ENCODE measurements at regions not wholly inside any gene's neighbourhood (a gene's known extent, or its start where the extent isn't known, plus 50 kb on each side); places are given as distances from the start of the nearest gene placed in this dataset.

DNA sequence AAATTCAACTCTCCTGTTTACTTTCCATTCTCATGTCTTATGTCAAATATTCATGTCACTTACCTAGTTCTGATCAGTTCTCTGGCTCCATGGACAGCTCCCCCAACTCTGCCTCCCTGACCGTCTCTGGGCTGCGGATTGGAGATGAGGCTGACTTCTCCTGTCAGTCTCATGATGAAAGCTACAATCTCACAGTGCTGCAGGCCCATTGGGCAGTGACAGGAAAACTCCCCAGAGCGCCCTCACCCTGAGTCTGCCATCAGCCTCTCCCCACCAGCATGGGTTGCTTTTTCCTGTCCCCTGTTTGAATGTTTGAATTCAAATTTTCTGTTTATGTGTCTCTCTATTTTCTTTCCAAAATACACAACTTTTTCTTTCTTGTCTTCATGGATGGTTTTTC is 63.8 kb upstream of the TOP3B start:
- TF ChIP-seq, protein P1, sequence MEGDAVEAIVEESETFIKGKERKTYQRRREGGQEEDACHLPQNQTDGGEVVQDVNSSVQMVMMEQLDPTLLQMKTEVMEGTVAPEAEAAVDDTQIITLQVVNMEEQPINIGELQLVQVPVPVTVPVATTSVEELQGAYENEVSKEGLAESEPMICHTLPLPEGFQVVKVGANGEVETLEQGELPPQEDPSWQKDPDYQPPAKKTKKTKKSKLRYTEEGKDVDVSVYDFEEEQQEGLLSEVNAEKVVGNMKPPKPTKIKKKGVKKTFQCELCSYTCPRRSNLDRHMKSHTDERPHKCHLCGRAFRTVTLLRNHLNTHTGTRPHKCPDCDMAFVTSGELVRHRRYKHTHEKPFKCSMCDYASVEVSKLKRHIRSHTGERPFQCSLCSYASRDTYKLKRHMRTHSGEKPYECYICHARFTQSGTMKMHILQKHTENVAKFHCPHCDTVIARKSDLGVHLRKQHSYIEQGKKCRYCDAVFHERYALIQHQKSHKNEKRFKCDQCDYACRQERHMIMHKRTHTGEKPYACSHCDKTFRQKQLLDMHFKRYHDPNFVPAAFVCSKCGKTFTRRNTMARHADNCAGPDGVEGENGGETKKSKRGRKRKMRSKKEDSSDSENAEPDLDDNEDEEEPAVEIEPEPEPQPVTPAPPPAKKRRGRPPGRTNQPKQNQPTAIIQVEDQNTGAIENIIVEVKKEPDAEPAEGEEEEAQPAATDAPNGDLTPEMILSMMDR (IDR thresholded peaks at IDR 0.05): no peak
- TF ChIP-seq POLR2A (IDR thresholded peaks at IDR 0.05): no peak
- H3K27ac ChIP-seq: no peak overlapping the region
- no peaks in the 10 kb centered on the region for H3K4me1 ChIP-seq

DNA sequence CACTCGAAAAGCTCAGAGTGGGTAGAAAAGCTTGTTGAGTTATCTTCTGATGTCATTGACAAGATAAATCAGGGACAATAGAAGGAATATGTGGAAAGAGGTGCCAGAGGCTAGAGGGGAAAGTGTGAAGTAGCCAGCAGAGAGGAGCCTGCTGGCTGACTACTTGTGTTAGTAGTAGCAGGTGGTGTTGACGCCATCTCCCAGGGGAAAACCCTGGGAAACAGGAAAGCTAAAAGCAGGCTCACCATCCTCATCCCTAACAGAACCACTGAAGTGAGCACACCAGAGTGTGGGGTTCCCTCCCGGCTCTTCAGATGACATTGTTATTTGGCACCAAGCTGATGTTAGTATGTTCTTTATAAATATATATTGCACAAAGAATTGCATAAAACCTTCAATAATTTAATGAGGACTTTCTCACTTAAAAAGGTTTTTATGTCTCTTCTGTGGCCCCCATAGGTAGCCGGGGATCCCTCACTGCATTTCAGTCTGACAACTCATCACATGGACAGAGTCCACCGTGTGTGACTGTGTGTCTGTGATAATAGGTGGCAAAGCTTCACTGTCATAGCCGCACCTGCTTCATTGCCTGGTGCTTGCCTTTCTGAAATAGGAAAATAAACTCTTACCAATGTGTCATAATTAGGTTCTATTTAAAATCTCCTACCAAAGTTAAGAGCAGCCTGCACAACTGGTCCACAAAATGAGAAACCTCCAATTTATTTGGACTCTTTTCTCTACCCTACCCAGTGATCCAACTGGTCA is 63.2 kb upstream of the TOP3B start:
- TF ChIP-seq, protein P1 (IDR thresholded peaks at IDR 0.05): no peak
- TF ChIP-seq POLR2A (IDR thresholded peaks at IDR 0.05): no peak
- no peaks in the 10 kb centered on the region for H3K36me3 ChIP-seq

More for the DNA sequence above, 63.8 kb upstream of the TOP3B start:
- Histone ChIP-seq H3K4me3 (no peak overlapping the region), H3K9me3 (no peaks in the 10 kb centered on the region), H3K36me3 (no peaks in the 10 kb centered on the region), H3K27me3 (no peaks in the 10 kb centered on the region)
- no peak for DNase-seq

DNA sequence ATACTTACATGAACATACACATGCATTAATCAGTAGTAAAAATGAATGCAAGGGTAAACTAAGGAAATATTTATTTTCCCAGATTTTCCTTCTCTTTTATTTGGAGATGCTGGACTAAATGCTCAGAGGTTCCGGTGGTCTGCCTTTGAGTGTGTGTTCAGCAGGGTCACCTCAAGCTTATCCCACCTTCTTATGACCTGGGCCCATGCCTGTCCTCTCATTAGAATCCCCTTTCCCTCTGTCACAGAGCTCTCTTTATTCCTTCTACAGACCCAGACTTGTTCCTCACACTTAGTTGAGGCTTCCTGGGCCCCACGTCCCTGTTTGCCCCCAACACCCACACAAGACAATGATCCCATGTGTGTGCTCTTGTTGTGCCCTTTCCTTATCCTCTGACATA is 61.6 kb upstream of the TOP3B start:
- H3K27ac ChIP-seq: no peak overlapping the region
- no peaks in the 10 kb centered on the region for H3K9me3 ChIP-seq
- H3K27me3 ChIP-seq: no peaks in the 10 kb centered on the region
- TF ChIP-seq, protein P1 (IDR thresholded peaks at IDR 0.05): no peak
- no peak for TF ChIP-seq POLR2A (IDR thresholded peaks at IDR 0.05)
- H3K4me1 ChIP-seq: no peaks in the 10 kb centered on the region
- no peak overlapping the region for H3K4me3 ChIP-seq
- no peak for DNase-seq
- H3K36me3 ChIP-seq: no peaks in the 10 kb centered on the region

More for the DNA sequence above, 63.2 kb upstream of the TOP3B start:
- no peak overlapping the region for H3K27ac ChIP-seq
- no peaks in the 10 kb centered on the region for H3K9me3 ChIP-seq
- H3K4me1 ChIP-seq: no peaks in the 10 kb centered on the region
- DNase-seq: no peak
- no peaks in the 10 kb centered on the region for H3K27me3 ChIP-seq
- no peak overlapping the region for H3K4me3 ChIP-seq

DNA sequence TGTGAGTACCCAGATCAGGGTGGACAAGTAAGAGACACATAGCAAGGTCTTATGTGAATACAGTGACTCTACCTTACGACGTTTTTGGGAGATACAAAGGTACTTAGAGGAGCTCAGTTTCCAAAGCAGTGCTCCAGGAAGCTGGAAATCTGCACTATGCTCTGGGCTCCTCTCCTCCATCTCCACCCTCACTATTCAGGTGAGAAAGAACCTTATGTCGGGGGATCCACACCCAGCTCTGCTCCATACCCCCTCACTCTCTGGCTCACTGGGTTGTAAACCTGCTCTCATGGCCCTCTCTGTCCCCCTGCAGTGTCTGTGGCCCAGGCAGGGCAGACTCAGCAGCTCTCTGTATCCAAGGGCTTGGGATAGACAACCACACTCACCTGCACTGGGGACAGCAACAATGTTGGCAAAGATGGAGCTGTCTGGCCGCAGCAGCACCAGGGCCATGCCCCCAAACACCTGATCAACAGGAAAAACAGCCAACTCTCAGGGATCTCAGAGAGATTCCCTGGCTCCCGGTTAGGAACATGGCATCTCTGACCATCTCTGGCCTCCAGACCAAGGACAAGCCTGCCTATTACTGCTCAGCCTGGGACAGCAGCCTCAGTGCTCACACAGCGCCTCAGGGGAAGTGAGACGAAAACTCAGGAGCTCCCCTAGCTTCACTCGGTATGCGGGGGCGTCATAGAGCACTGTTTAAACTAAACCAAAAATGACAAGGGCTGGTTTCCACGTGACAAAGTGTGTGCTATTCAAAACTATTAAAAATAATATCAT is 60.9 kb upstream of the TOP3B start:
- Histone ChIP-seq H3K27ac (peak overlapping the region in 1 of 4 donors; percentile 57), H3K4me1 (no peaks in the 10 kb centered on the region), H3K27me3 (no peaks in the 10 kb centered on the region), H3K4me3 (no peak overlapping the region), H3K9me3 (no peaks in the 10 kb centered on the region), H3K36me3 (no peaks in the 10 kb centered on the region)
- TF ChIP-seq POLR2A (IDR thresholded peaks at IDR 0.05): no peak
- TF ChIP-seq, protein P1 (IDR thresholded peaks at IDR 0.05): no peak
- DNase-seq: peak in 1 of 3 donors; percentile 57

DNA sequence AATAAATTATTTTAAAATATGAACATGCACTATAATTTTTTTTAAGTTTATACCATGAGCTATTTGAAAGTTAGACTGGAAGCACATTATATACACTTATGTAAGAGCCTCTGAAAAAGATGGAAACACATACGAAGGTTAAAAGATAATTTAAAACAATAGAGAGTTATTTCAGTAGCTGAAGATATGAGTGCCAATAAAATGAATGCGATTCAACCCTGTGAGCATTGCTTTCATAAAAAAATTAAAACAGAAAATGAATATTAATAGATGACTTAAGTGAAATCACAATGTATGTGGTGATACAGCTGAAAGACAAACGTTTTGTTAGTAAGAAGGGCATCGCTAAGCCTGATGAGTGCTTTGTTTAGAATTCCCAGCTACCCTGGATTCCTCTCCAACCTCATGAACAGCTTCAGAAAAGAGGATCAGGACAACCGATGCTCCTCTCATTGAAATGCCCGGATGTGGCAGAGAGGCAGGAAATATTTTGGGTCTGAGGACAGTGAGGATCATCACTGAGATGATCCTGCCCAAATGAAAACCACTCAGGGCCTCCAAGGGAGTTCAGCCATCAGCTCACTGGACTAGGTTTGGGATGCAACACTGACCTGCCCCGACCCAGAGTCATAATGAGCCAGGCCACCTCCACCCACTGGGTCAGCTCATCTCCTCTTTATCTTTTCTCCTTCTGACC is 60.2 kb upstream of the TOP3B start:
- no peaks in the 10 kb centered on the region for H3K27me3 ChIP-seq
- H3K4me3 ChIP-seq: no peak overlapping the region
- no peak for TF ChIP-seq POLR2A (IDR thresholded peaks at IDR 0.05)
- TF ChIP-seq, protein P1 (IDR thresholded peaks at IDR 0.05): no peak
- peak overlapping the region in 1 of 4 donors; percentile 57 for H3K27ac ChIP-seq
- H3K9me3 ChIP-seq: no peaks in the 10 kb centered on the region
- no peak for DNase-seq
- no peaks in the 10 kb centered on the region for H3K4me1 ChIP-seq
- H3K36me3 ChIP-seq: no peaks in the 10 kb centered on the region

Data from Peyer's patch (tissue), 4 donors.